BLaER1 treated with 17β-estradiol and CSF1 and Interleukin-3, amounts not matched to agents 10 nM and 100 nM (cell line): ENCODE measurements at regions not wholly inside any gene's neighbourhood (a gene's known extent, or its start where the extent isn't known, plus 50 kb on each side); places are given as distances from the start of the nearest gene placed in this dataset.
"Not testable (repeated sequence)": the region's sequence is repeated elsewhere in the genome, so short reads cannot be mapped to it uniquely, and the experiment has no call there.

Experiments
- H3K27ac ChIP-seq, 11 experiments: shearing (Covaris generic); formaldehyde crosslinking; 2 replicates each; pipeline ENCODE4 v1.8.1; 2022
- H3K27me3 ChIP-seq, 11 experiments: shearing (Covaris generic); formaldehyde crosslinking; 2 replicates each; pipeline ENCODE4 v1.8.1; 2022
- H3K36me3 ChIP-seq, 11 experiments: shearing (Covaris generic); formaldehyde crosslinking; 2 replicates each; pipeline ENCODE4 v1.8.1; 2022
- H3K4me1 ChIP-seq, 10 experiments: shearing (Covaris generic); formaldehyde crosslinking; 2 replicates each; pipeline ENCODE4 v1.8.1; 2022
- H3K4me2 ChIP-seq, 11 experiments: shearing (Covaris generic); formaldehyde crosslinking; 2 replicates each; pipeline ENCODE4 v1.8.1; 2022
- H3K4me3 ChIP-seq, 10 experiments: shearing (Covaris generic); formaldehyde crosslinking; 2 replicates each; pipeline ENCODE4 v1.8.1; 2022
- H3K9ac ChIP-seq, 11 experiments: shearing (Covaris generic); formaldehyde crosslinking; 2 replicates each; pipeline ENCODE4 v1.8.1; 2022
- H3K9me3 ChIP-seq, 11 experiments: shearing (Covaris generic); formaldehyde crosslinking; replicated peaks in 1 of 11; 2 replicates each; pipeline ENCODE4 v1.8.1; 2022
- H4K20me1 ChIP-seq, 11 experiments: shearing (Covaris generic); formaldehyde crosslinking; 2 replicates each; pipeline ENCODE4 v1.8.1; 2022
- Cebpa-rat ChIP-seq, 11 experiments: shearing (Covaris generic); IDR thresholded peaks; 2 replicates each; pipeline ENCODE4 v1.8.1; 2022

DNA sequence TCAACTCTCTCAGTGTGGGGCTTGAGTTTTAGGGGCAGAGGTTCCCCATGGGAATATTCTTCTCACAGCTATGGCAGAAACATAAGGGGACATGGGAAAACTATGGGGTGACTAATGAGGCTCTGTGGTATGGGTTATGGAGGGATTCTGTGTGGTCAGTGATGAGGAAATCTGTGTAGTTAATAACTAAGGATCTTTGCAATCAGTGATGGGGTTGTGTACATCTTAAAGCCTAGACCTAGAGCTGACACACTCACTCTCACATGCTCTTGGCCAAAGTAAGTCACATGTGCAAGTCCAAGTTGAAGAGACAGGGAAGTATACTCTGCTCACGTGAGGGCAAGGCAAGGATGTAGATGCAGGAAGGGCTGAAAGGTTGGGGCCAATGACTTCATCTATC, 86.4 kb upstream of the UXT start:
- TF ChIP-seq Cebpa-rat (IDR thresholded peaks at IDR 0.05), result no peak
- H3K9me3 ChIP-seq, result peaks cover 0 to 12% (median 6%) of the 10 kb centered on the region in 11 experiments; a peak in 6 of 22 replicates
- peak overlapping the region in 4 of 11 experiments; percentile 8 to 35 (median 33); a peak in 5 of 22 replicates for H3K4me2 ChIP-seq
- no peak overlapping the region for H3K9ac ChIP-seq
- peak overlapping the region in 1 of 11 experiments; percentile 8; a peak in 1 of 22 replicates for H3K27ac ChIP-seq
- peaks cover 66 to 91% (median 85%) of the 10 kb centered on the region in 11 experiments for H3K27me3 ChIP-seq
- H4K20me1 ChIP-seq, result no peaks in the 10 kb centered on the region; a peak in 2 of 22 replicates
- H3K4me1 ChIP-seq, result peaks cover 12 to 54% (median 14%) of the 10 kb centered on the region in 10 experiments; a peak in 19 of 20 replicates
- H3K36me3 ChIP-seq, result no peaks in the 10 kb centered on the region
- H3K4me3 ChIP-seq, result no peak overlapping the region

DNA sequence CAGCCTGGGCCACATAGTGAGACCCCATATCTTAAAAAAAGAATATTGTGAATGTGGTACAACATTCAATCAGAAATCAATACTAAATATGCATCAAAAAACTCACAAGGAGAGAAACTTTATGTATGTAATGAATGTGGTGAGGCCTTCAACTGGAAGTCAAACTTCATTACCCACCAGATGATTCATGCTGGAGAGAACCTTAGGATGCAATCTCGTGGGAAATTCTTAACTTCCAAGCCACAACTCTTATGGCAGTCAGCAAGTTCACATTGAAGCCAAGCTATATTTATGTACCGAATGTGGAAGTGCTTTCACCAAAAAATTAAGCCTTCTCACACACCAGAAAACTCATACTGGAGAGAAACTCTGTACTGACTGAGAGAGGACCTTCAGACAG, 84.5 kb upstream of the UXT start:
- Histone ChIP-seq H3K4me2 (peak overlapping the region in 3 of 11 experiments; percentile 49 to 58 (median 56); a peak in 6 of 22 replicates), H3K27ac (peak overlapping the region in 2 of 11 experiments; percentile 34 to 45; a peak in 3 of 22 replicates), H4K20me1 (no peaks in the 10 kb centered on the region; a peak in 1 of 22 replicates), H3K9me3 (peaks cover 0 to 13% (median 7%) of the 10 kb centered on the region in 11 experiments; a peak in 6 of 22 replicates), H3K9ac (0 out of 22 replicates have a peak overlapping the region, but pooled peaks of 1 of the 11 experiments have one; percentile 16), H3K4me3 (no peak overlapping the region), H3K36me3 (no peaks in the 10 kb centered on the region), H3K27me3 (peaks cover 47 to 72% (median 66%) of the 10 kb centered on the region in 11 experiments), H3K4me1 (peaks cover 2 to 42% (median 3%) of the 10 kb centered on the region in 10 experiments; a peak in 18 of 20 replicates)
- TF ChIP-seq Cebpa-rat (IDR thresholded peaks at IDR 0.05), result no peak

DNA sequence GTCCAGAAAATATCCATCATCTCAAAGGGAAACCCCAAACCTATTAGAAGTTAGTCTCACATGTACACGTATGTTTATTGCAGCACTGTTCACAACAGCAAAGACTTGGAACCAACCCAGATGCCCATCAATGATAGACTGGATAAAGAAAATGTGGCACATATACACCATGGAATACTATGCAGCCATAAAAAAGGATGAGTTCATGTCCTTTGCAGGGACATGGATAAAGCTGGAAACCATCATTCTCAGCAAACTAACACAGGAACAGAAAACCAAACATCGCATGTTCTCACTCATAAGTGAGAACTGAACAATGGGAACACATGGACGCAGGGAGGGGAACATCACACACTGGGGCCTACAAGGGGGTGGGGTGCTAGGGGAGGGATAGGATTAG, 79.9 kb upstream of the UXT start:
- H3K36me3 ChIP-seq, H4K20me1 ChIP-seq: not testable (repeated sequence)
- H3K27me3 ChIP-seq, result peaks cover 31 to 66% (median 58%) of the 10 kb centered on the region in 11 experiments

DNA sequence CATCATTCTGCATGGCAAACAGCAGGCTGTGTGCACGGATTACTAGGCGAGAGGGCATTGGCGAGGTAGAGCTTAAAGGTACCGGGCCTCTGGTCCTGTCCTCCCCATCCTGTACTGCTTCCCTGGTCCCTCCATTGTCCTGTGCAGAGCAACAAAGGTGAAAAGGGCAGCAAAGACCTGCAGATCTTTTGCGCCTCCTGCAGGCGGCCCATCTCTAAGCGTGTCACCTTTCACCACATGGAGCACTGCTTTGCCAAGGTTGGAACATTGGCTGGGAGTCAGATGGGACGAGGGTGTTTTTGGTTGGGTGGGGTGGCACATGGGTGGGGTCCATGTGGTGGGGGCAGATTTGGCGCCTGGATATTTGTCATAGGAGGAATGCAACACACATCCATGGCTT, 64.7 kb upstream of the UXT start:
- Histone ChIP-seq H3K36me3 (no peaks in the 10 kb centered on the region), H3K4me1 (no peaks in the 10 kb centered on the region), H3K9me3 (peaks cover 0 to 33% (median 18%) of the 10 kb centered on the region in 11 experiments; a peak in 17 of 22 replicates), H3K27me3 (peaks cover 40 to 84% (median 68%) of the 10 kb centered on the region in 11 experiments), H3K4me2 (no peak overlapping the region), H3K9ac (no peak overlapping the region), H3K4me3 (no peak overlapping the region), H4K20me1 (no peaks in the 10 kb centered on the region), H3K27ac (no peak overlapping the region)
- TF ChIP-seq Cebpa-rat (IDR thresholded peaks at IDR 0.05), result no peak

More for the DNA sequence above, 79.9 kb upstream of the UXT start:
- not testable (repeated sequence) for H3K4me3 ChIP-seq, H3K9ac ChIP-seq, H3K27ac ChIP-seq, H3K4me2 ChIP-seq
- H3K9me3 ChIP-seq, result peaks cover 0 to 13% (median 7%) of the 10 kb centered on the region in 11 experiments; a peak in 6 of 22 replicates
- peaks cover 0 to 18% (median 0%) of the 10 kb centered on the region in 10 experiments; a peak in 6 of 20 replicates for H3K4me1 ChIP-seq

DNA sequence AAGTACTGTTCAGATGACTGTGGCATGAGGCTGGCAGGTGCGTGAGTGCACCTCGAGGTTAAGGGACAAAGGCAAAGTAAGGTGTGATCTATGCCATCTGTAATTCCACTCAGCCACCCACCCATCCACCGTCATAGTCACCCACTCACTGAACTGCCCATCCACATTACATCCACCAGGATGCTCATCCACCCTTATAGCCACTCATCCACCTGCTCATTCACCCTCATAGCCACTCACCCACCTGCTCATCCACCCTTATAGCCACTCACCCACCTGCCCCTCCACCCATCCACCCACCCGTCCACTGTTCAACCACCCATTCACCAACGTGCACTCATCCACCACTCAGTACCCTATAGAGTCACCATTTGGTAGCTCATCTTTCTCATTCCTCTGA, 64.1 kb upstream of the UXT start:
- Histone ChIP-seq H3K9ac (no peak overlapping the region), H3K4me2 (no peak overlapping the region), H3K27me3 (peaks cover 38 to 84% (median 67%) of the 10 kb centered on the region in 11 experiments), H3K27ac (no peak overlapping the region), H3K9me3 (peaks cover 0 to 33% (median 18%) of the 10 kb centered on the region in 11 experiments; a peak in 17 of 22 replicates), H4K20me1 (no peaks in the 10 kb centered on the region), H3K4me3 (no peak overlapping the region), H3K4me1 (no peaks in the 10 kb centered on the region), H3K36me3 (no peaks in the 10 kb centered on the region)
- no peak for TF ChIP-seq Cebpa-rat (IDR thresholded peaks at IDR 0.05)

DNA sequence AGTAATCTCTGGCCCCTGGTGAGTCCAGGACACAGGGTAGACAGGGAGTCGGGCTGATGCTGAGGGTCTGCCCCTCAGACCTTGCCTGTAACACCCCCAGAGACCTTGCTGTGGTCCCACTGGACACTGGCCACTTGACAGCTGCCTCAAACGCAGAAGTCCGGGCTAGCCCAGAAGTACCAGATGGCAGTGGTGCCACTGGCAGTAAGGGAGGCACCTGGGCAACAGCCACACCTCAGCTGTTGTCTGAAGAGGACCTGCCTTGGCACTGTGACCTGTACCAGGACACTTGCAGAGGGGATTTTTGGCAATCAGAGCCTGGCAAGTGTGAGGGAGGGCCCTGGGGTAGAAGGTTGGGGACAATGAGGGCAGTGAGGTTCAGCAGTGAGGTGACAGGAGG, 63.3 kb upstream of the UXT start:
- Histone ChIP-seq H4K20me1 (no peaks in the 10 kb centered on the region), H3K36me3 (no peaks in the 10 kb centered on the region), H3K4me1 (no peaks in the 10 kb centered on the region), H3K9me3 (peaks cover 0 to 33% (median 18%) of the 10 kb centered on the region in 11 experiments; a peak in 17 of 22 replicates), H3K4me2 (no peak overlapping the region), H3K27ac (no peak overlapping the region), H3K27me3 (peaks cover 41 to 86% (median 69%) of the 10 kb centered on the region in 11 experiments), H3K4me3 (no peak overlapping the region), H3K9ac (no peak overlapping the region)
- TF ChIP-seq Cebpa-rat (IDR thresholded peaks at IDR 0.05), result no peak

DNA sequence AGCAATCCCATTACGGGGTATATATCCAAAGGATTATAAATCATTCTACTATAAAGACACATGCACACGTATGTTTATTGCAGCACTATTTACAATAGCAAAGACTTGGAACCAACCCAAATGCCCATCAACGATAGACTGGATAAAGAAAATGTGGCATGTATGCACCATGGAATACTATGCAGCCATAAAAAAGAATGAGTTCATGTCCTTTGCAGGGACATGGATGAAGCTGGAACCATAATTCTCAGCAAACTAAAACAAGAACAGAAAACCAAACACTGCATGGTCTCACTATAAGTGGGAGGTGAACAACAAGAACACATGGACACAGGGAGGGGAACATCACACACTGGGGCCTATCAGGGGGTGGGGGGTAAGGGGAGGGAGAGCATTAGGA, 56.1 kb upstream of the UXT start:
- H3K9me3 ChIP-seq, H3K36me3 ChIP-seq, H3K27ac ChIP-seq, H3K9ac ChIP-seq, H3K4me2 ChIP-seq, H3K4me1 ChIP-seq, H4K20me1 ChIP-seq, H3K4me3 ChIP-seq: not testable (repeated sequence)
- peaks cover 33 to 83% (median 74%) of the 10 kb centered on the region in 11 experiments for H3K27me3 ChIP-seq

DNA sequence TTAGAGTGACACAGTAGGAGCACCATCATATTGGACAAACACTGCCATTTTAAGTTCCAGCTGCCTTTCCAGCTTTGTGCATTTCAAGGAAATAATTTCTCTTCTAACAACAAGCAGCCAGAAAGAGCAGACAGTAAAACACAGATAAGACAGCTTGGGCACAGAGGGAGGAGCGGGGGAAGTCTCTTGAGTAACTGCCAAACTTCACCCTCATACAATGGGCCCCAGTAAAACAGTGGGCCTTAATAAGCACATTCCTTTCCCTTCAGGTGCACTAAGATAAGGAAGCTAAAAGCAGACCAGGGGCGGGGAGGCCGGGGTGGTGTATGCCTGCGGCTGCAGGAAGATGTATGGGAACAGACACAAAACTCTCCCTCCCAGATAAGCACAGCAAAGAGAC, 53.7 kb upstream of the UXT start:
- not testable (repeated sequence) for H3K36me3 ChIP-seq, H4K20me1 ChIP-seq, H3K9ac ChIP-seq, H3K4me2 ChIP-seq, H3K9me3 ChIP-seq, H3K4me1 ChIP-seq, H3K27ac ChIP-seq, H3K4me3 ChIP-seq
- peaks cover 48 to 95% (median 87%) of the 10 kb centered on the region in 11 experiments for H3K27me3 ChIP-seq

DNA sequence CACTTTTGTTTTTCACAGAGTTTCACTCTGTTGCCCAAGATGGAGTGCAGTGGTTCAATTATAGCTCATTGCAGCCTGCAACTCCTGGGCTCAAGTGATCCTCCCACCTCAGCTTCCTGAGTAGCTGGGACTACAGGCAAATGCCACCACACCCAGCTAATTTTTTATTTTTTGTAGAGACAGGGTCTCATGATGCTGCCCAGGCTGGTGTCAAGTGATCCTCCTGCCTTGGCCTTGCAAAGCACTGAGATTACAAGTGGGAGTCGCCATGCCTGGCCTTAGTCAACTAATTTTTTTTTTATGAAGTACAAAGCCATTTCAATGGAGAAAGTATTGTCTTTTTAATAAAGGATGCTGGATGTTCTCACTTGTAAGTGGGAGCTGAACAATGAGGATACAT, 51.3 kb upstream of the UXT start:
- Histone ChIP-seq H3K9me3 (peaks cover 0 to 6% (median 0%) of the 10 kb centered on the region in 11 experiments; a peak in 2 of 22 replicates), H3K4me1 (peaks cover 0 to 17% (median 0%) of the 10 kb centered on the region in 10 experiments; a peak in 4 of 20 replicates), H3K36me3 (no peaks in the 10 kb centered on the region), H3K4me3 (no peak overlapping the region), H3K9ac (no peak overlapping the region), H3K27ac (no peak overlapping the region), H3K4me2 (0 out of 22 replicates have a peak overlapping the region, but pooled peaks of 1 of the 11 experiments have one; percentile 2), H3K27me3 (peaks cover 63 to 98% (median 91%) of the 10 kb centered on the region in 11 experiments), H4K20me1 (no peaks in the 10 kb centered on the region; a peak in 1 of 22 replicates)
- TF ChIP-seq Cebpa-rat (IDR thresholded peaks at IDR 0.05), result no peak
